Epithelial cell of prostate (primary cell): ENCODE measurements at regions not wholly inside any gene's neighbourhood (a gene's known extent, or its start where the extent isn't known, plus 50 kb on each side); places are given as distances from the start of the nearest gene placed in this dataset.
"Not testable (repeated sequence)": the region's sequence is repeated elsewhere in the genome, so short reads cannot be mapped to it uniquely, and the experiment has no call there.

Experiments used
- DNase-seq: peaks from one replicate; pipeline ENCODE4 v3.0.0-alpha.2; 2011; ENCODE audit warnings: low read depth, low spot score
- H3K27ac ChIP-seq: fragments of 450-650 bp; 2 replicates; pipeline ENCODE4 v1.5.1; 2017; ENCODE audit warnings: mild to moderate bottlenecking

- no peak for DNase-seq
- no peak overlapping the region for H3K27ac ChIP-seq
These were observed 1307.2 kb downstream of the CDH8 start for GRCh38 chr16:60729051-60729450.

- H3K27ac ChIP-seq, result no peak overlapping the region
- no peak for DNase-seq
These were observed 1308.4 kb downstream of the CDH8 start for GRCh38 chr16:60727851-60728250.

GRCh38 chr16:60720060-60720459 lies 1316.2 kb downstream of the CDH8 start:
- H3K27ac ChIP-seq, result no peak overlapping the region
- DNase-seq, result no peak

- no peak for DNase-seq
- H3K27ac ChIP-seq, result no peak overlapping the region
These were observed 1318.4 kb downstream of the CDH8 start for GRCh38 chr16:60717808-60718207.

- no peak overlapping the region for H3K27ac ChIP-seq
These were observed 1324.1 kb downstream of the CDH8 start for GRCh38 chr16:60712144-60712543.

GRCh38 chr16:60704726-60705125 lies 1331.5 kb downstream of the CDH8 start:
- DNase-seq, result no peak
- H3K27ac ChIP-seq, result no peak overlapping the region

More at GRCh38 chr16:60712144-60712543, 1324.1 kb downstream of the CDH8 start:
- no peak for DNase-seq

GRCh38 chr16:60703096-60703495 lies 1333.1 kb downstream of the CDH8 start:
- H3K27ac ChIP-seq, result no peak overlapping the region
- DNase-seq, result no peak

GRCh38 chr16:60686824-60687223 lies 1349.4 kb downstream of the CDH8 start:
- no peak for DNase-seq
- H3K27ac ChIP-seq, result no peak overlapping the region

GRCh38 chr16:60684002-60684401 lies 1352.2 kb downstream of the CDH8 start:
- no peak for DNase-seq
- no peak overlapping the region for H3K27ac ChIP-seq

GRCh38 chr16:60682219-60682618 lies 1354.0 kb downstream of the CDH8 start:
- no peak for DNase-seq
- H3K27ac ChIP-seq, result no peak overlapping the region

GRCh38 chr16:60681043-60681442 lies 1355.2 kb downstream of the CDH8 start:
- no peak overlapping the region for H3K27ac ChIP-seq

GRCh38 chr16:60675022-60675421 lies 1361.2 kb downstream of the CDH8 start:
- DNase-seq, result no peak
- H3K27ac ChIP-seq, result no peak overlapping the region

More at GRCh38 chr16:60681043-60681442, 1355.2 kb downstream of the CDH8 start:
- DNase-seq, result no peak

- DNase-seq, result no peak
- no peak overlapping the region for H3K27ac ChIP-seq
These were observed 1362.0 kb downstream of the CDH8 start for GRCh38 chr16:60674241-60674640.

GRCh38 chr16:60655514-60656153 lies 1380.6 kb downstream of the CDH8 start:
- no peak overlapping the region for H3K27ac ChIP-seq
- no peak for DNase-seq

GRCh38 chr16:60651346-60651745 lies 1384.9 kb downstream of the CDH8 start:
- DNase-seq, result no peak
- H3K27ac ChIP-seq, result no peak overlapping the region

- DNase-seq, result no peak
These were observed 1387.9 kb downstream of the CDH8 start for GRCh38 chr16:60648290-60648689.

GRCh38 chr16:60647388-60647787 lies 1388.8 kb downstream of the CDH8 start:
- H3K27ac ChIP-seq, DNase-seq: not testable (repeated sequence)

More at GRCh38 chr16:60648290-60648689, 1387.9 kb downstream of the CDH8 start:
- H3K27ac ChIP-seq, result peak overlapping the region; percentile 15

- H3K27ac ChIP-seq, result no peak overlapping the region
- DNase-seq, result no peak
These were observed 1389.6 kb downstream of the CDH8 start for GRCh38 chr16:60646631-60647030.

- DNase-seq, result no peak
- H3K27ac ChIP-seq, result no peak overlapping the region
These were observed 1390.7 kb downstream of the CDH8 start for GRCh38 chr16:60645541-60645940.

GRCh38 chr16:60642956-60643355 lies 1393.3 kb downstream of the CDH8 start:
- H3K27ac ChIP-seq, result peak overlapping the region; percentile 27
- DNase-seq, result peak; percentile 3

- H3K27ac ChIP-seq, result no peak overlapping the region
- DNase-seq, result no peak
These were observed 1395.1 kb downstream of the CDH8 start for GRCh38 chr16:60641067-60641665.

GRCh38 chr16:60640038-60640437 lies 1396.2 kb downstream of the CDH8 start:
- no peak overlapping the region for H3K27ac ChIP-seq
- DNase-seq, result no peak
